ENCODE measurements at regions not wholly inside any gene's neighbourhood (a gene's known extent, or its start where the extent isn't known, plus 50 kb on each side); places are given as distances from the start of the nearest gene placed in this dataset.
"Not testable (repeated sequence)": the region's sequence is repeated elsewhere in the genome, so short reads cannot be mapped to it uniquely, and the experiment has no call there.

GRCh38 chr1:121040974-121041373 is 143.2 kb downstream of the FAM72B start:
- intact Hi-C loops (cut with DNase I); ATAC-seq; DNase-seq (ENCODE audit: missing footprints): not testable (repeated sequence)

- DNase-seq (ENCODE audit: missing footprints); ATAC-seq; intact Hi-C loops (cut with DNase I): not testable (repeated sequence)
Observed at GRCh38 chr1:121041497-121041896, 142.6 kb downstream of the FAM72B start.

- intact Hi-C loops (cut with DNase I); ATAC-seq; DNase-seq (ENCODE audit: missing footprints): not testable (repeated sequence)
Observed at GRCh38 chr1:121042882-121043281, 141.3 kb downstream of the FAM72B start.

- DNase-seq (ENCODE audit: missing footprints); intact Hi-C loops (cut with DNase I); ATAC-seq: not testable (repeated sequence)
Observed at GRCh38 chr1:121048293-121048752, 135.8 kb downstream of the FAM72B start.

GRCh38 chr1:121048769-121049443 is 135.2 kb downstream of the FAM72B start:
- intact Hi-C loops (cut with DNase I); DNase-seq (ENCODE audit: missing footprints); ATAC-seq: not testable (repeated sequence)

GRCh38 chr1:121050097-121050496 is 134.0 kb downstream of the FAM72B start:
- DNase-seq (ENCODE audit: missing footprints); ATAC-seq; intact Hi-C loops (cut with DNase I): not testable (repeated sequence)

- DNase-seq (ENCODE audit: missing footprints): peak; percentile 33
- ATAC-seq; intact Hi-C loops (cut with DNase I): not testable (repeated sequence)
Observed at GRCh38 chr1:121051161-121051790, 132.9 kb downstream of the FAM72B start.

- ATAC-seq; intact Hi-C loops (cut with DNase I): not testable (repeated sequence)
- DNase-seq (ENCODE audit: missing footprints): peak; percentile 34
Observed at GRCh38 chr1:121052081-121052660, 132.0 kb downstream of the FAM72B start.

- DNase-seq (ENCODE audit: missing footprints); intact Hi-C loops (cut with DNase I); ATAC-seq: not testable (repeated sequence)
Observed at GRCh38 chr1:121054928-121055327, 129.2 kb downstream of the FAM72B start.

- DNase-seq (ENCODE audit: missing footprints); ATAC-seq; intact Hi-C loops (cut with DNase I): not testable (repeated sequence)
Observed at GRCh38 chr1:121066925-121067324, 117.2 kb downstream of the FAM72B start.

- ATAC-seq; DNase-seq (ENCODE audit: missing footprints); intact Hi-C loops (cut with DNase I): not testable (repeated sequence)
Observed at GRCh38 chr1:121068738-121069499, 115.2 kb downstream of the FAM72B start.

GRCh38 chr1:121073852-121074251 is 110.3 kb downstream of the FAM72B start:
- ATAC-seq; intact Hi-C loops (cut with DNase I); DNase-seq (ENCODE audit: missing footprints): not testable (repeated sequence)

- DNase-seq (ENCODE audit: missing footprints); intact Hi-C loops (cut with DNase I); ATAC-seq: not testable (repeated sequence)
Observed at GRCh38 chr1:121075254-121075805, 108.8 kb downstream of the FAM72B start.

- ATAC-seq; DNase-seq (ENCODE audit: missing footprints); intact Hi-C loops (cut with DNase I): not testable (repeated sequence)
Observed at GRCh38 chr1:121076674-121077073, 107.5 kb downstream of the FAM72B start.

- ATAC-seq; intact Hi-C loops (cut with DNase I); DNase-seq (ENCODE audit: missing footprints): not testable (repeated sequence)
Observed at GRCh38 chr1:121079655-121080054, 104.5 kb downstream of the FAM72B start.

GRCh38 chr1:121080197-121080903 is 103.8 kb downstream of the FAM72B start:
- DNase-seq (ENCODE audit: missing footprints); ATAC-seq; intact Hi-C loops (cut with DNase I): not testable (repeated sequence)

GRCh38 chr1:121080904-121081264 is 103.3 kb downstream of the FAM72B start:
- intact Hi-C loops (cut with DNase I); DNase-seq (ENCODE audit: missing footprints); ATAC-seq: not testable (repeated sequence)

All from Right ventricle myocardium inferior (tissue), 1 donor.